HG02852 (cell line): ENCODE measurements at regions not wholly inside any gene's neighbourhood (a gene's known extent, or its start where the extent isn't known, plus 50 kb on each side); places are given as distances from the start of the nearest gene placed in this dataset.

Source experiments
- ATAC-seq: cut with Tn5 transposase; IDR thresholded peaks from one replicate; pipeline ENCODE4 v1.9.1; 2021; ENCODE audit warnings: mild to moderate bottlenecking, moderate library complexity; ENCODE audit not compliant: unreplicated experiment

GRCh38 chr2:16566701-16567100, 98.9 kb downstream of the CYRIA start:
- no peak for ATAC-seq

- no peak for ATAC-seq
Measured at GRCh38 chr2:16565481-16565880, 100.2 kb downstream of the CYRIA start.

GRCh38 chr2:16561676-16562075, 104.0 kb downstream of the CYRIA start:
- ATAC-seq = no peak

- no peak for ATAC-seq
Measured at GRCh38 chr2:16561251-16561650, 104.4 kb downstream of the CYRIA start.

GRCh38 chr2:16559278-16560067, 106.2 kb downstream of the CYRIA start:
- no peak for ATAC-seq

GRCh38 chr2:16554060-16554583, 111.5 kb downstream of the CYRIA start:
- no peak for ATAC-seq

- no peak for ATAC-seq
Measured at GRCh38 chr2:16553226-16553625, 112.4 kb downstream of the CYRIA start.

GRCh38 chr2:16552202-16552601, 113.4 kb downstream of the CYRIA start:
- ATAC-seq = no peak

- ATAC-seq = no peak
Measured at GRCh38 chr2:16548036-16548435, 117.6 kb downstream of the CYRIA start.

GRCh38 chr2:16546128-16546754, 119.4 kb downstream of the CYRIA start:
- no peak for ATAC-seq

- no peak for ATAC-seq
Measured at GRCh38 chr2:16538707-16539106, 126.9 kb downstream of the CYRIA start.

GRCh38 chr2:16537347-16537746, 128.3 kb downstream of the CYRIA start:
- ATAC-seq = no peak

GRCh38 chr2:16526193-16526592, 139.4 kb downstream of the CYRIA start:
- ATAC-seq = no peak

- ATAC-seq = no peak
Measured at GRCh38 chr2:16525265-16525887, 140.3 kb downstream of the CYRIA start.

GRCh38 chr2:16523711-16524110, 141.9 kb downstream of the CYRIA start:
- no peak for ATAC-seq

- no peak for ATAC-seq
Measured at GRCh38 chr2:16522031-16522831, 143.4 kb downstream of the CYRIA start.

- ATAC-seq = no peak
Measured at GRCh38 chr2:16520891-16521290, 144.7 kb downstream of the CYRIA start.

- no peak for ATAC-seq
Measured at GRCh38 chr2:16515696-16516095, 149.9 kb downstream of the CYRIA start.

GRCh38 chr2:16513626-16514025, 152.0 kb downstream of the CYRIA start:
- ATAC-seq = no peak

GRCh38 chr2:16511041-16511440, 154.6 kb downstream of the CYRIA start:
- no peak for ATAC-seq

GRCh38 chr2:16509042-16509441, 156.6 kb downstream of the CYRIA start:
- no peak for ATAC-seq
